Inferior parietal cortex (tissue), 1 donor: ENCODE measurements at regions not wholly inside any gene's neighbourhood (a gene's known extent, or its start where the extent isn't known, plus 50 kb on each side); places are given as distances from the start of the nearest gene placed in this dataset.

Experiments used
- DNase-seq: peaks from one replicate; pipeline ENCODE4 v3.0.0-alpha.2; 2016; ENCODE audit errors: extremely low spot score

GRCh38 chr6:154561750-154562149 is 51.3 kb upstream of the CNKSR3 start:
- DNase-seq = no peak

DNA sequence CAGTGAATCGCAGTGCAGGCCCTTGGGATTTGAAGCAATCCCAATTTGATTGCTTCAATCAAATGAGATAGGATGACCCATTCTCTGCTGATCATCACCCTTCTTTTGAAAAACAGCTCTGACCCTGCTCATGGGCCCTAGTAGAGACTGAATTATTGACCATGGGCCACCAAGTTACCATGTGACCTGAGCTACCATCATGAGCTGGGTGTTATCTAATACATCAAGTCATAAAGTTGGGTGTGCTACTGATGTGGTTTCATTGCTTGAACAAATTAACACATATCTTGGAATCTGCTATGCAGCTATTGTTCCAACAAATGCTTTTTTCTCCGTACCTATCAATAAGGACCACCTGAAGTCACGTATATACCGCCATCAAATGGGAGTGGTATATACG is 54.8 kb upstream of the CNKSR3 start:
- no peak for DNase-seq

DNA sequence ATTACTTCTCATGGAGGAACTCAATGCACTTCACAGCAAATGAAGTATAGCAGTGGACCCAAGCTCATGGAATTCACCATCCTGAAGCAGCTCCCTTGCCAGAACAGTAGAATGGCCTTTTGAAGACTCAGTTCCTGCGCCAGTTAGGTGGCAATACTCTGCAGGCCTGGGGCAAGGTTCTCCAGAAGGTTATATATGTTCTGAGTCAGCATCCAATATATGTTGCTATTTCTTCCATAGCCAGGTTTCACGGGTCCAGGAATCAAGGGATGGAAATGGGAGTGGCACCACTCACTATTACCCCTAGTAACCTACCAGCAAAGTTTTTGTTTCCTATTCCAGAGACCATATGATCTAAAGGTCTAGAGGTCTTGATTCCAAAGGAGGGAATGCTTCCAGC is 56.4 kb upstream of the CNKSR3 start:
- DNase-seq = no peak

GRCh38 chr6:154567695-154568220 is 57.3 kb upstream of the CNKSR3 start:
- no peak for DNase-seq

GRCh38 chr6:154569156-154569862 is 58.8 kb upstream of the CNKSR3 start:
- DNase-seq = no peak

DNA sequence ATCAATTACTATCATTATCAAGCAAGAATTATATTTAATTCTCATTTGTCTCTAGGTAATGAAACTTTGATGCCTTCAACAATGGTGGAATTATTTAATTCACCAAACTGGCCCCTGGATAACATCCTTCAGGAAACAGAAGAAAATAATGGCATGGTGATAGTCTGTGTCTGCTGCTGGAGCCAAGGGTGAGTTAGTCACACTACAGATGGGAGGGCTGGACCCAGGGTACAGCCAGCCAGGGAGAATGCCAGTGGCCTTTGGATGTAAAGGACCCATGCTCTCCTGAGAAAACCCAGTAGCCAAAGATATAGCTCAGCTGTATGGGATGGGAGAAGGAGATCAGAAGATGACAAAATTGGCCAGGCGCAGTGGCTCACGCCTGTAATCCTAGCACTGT is 60.0 kb upstream of the CNKSR3 start:
- DNase-seq = no peak

DNA sequence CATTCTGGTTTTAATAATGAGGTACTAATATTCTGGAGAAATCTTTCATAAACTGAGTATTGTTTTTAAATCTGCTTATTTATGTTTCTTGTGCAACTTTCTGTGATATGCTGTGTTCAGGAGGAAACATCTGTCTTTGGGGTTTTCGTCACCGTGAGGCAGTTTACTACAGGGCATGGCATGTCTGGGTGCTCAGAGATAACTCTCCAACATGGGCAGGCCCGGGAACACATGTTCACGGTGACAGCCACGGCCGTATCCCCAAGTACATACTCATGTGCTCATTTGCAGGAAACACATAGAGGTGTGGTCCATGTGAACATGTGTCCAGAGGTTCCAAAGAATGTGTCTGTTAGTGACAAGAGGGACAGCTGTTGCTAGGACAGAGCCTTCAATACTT is 62.1 kb upstream of the CNKSR3 start:
- no peak for DNase-seq

- DNase-seq = no peak
Measured at GRCh38 chr6:154578004-154578559, 67.6 kb upstream of the CNKSR3 start.

- no peak for DNase-seq
Measured at GRCh38 chr6:154579046-154579445, 68.6 kb upstream of the CNKSR3 start.

- no peak for DNase-seq
Measured at GRCh38 chr6:154579485-154579884, 69.0 kb upstream of the CNKSR3 start.

- no peak for DNase-seq
Measured at GRCh38 chr6:154580397-154581135, 70.1 kb upstream of the CNKSR3 start.

DNA sequence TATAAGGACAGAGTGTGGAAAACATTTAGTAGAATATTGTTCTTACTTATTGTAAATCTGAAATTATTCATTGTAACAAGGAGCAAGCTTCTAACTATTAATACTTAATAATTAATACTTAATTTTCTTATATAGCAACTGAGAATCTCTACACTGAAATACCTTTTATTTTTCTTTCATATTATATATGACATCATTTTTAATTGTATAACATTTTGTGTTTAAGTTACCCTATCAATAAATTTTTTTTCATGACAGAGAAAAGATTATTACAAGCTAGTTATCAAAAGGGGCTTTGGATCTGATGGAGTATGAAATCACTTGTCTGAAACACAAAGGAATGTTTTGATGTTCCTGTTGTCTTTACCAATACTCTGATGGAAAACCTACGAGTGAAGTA is 72.2 kb upstream of the CNKSR3 start:
- no peak for DNase-seq

GRCh38 chr6:154583546-154584188 is 73.2 kb upstream of the CNKSR3 start:
- DNase-seq = no peak

GRCh38 chr6:154590756-154591155 is 80.3 kb upstream of the CNKSR3 start:
- DNase-seq = no peak

GRCh38 chr6:154591234-154591633 is 80.7 kb upstream of the CNKSR3 start:
- DNase-seq = no peak

DNA sequence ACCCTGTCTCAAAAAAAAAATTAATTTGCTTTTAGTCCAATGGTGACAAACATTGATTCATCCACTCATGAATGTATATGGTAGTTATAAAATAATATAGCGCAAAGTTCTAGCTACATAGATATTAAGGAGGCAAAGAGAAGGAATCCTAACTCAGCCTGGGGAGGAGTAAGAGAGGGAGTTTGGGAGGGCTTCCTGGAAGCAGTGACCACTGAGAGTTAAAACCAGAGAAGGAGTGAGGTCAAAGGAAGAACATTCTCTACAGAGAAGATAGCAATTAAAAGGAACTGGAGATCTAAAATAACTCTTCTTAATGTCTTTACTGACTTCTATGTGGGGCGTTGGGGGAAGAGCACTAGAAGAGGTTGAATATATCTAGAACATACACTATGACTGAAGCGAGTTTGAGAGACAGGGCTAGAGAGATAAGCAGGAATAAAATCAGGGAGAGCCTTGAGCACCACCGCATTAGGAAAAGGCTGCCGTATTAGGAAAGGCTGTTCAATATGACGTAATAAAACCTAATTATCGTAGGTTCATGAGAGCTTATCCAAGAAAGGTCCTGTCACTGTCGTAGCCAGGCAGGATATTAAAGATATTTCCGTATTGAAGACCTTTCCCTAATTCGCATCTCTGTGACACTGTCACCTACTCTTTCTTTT is 81.8 kb upstream of the CNKSR3 start:
- DNase-seq = no peak

DNA sequence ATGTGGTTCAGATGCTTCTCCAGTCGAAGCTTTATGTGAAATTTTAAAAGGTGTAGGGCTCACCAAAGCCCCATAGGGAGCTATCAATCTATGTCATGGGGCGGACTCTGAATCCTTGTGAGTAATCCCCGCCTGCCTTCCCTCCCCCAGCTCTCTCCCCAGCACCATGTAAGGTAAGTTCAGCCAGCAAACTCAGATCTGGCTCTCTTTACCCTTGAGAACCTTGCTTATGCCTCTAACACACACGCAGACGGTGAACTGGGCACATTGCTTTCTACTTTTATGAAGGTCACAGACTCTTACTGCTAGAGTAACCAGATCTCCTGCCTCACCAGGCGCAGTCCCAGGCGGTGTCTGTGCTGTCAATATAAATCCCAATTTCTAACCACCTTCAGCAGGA is 82.6 kb upstream of the CNKSR3 start:
- DNase-seq = peak; percentile 7

DNA sequence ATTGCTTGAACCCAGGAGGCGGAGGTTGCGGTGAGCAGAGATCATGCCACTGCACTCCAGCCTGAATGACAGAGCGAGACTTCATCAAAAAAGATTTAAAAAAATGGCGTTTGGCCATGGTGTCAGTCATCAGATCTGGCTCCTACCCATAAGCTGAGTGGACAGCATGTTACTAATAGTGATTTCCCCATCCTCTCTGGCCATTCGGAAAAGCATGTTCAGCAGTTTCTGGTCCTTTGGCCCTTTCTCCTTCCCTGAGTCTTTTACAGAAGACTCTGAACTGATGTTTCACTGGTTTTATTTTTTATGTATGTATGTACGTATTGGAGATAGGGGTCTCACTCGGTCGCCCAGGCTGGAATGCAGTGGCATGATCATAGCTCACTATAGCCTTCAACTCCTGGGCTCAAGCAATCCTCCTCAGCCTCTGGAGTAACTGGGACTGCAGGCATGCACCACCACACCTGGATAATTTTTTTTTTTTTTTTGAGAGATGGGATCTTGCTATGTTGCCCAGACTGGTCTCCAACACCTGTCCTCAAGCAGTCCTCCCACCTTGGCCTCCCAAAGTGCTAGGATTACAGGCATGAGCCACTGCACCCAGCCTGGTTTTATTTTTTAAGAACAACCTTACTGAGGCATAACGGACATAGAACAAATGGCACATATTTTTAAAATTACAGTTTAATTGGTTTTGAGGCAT is 84.2 kb upstream of the CNKSR3 start:
- DNase-seq = no peak

GRCh38 chr6:154595538-154595937 is 85.1 kb upstream of the CNKSR3 start:
- DNase-seq = no peak

DNA sequence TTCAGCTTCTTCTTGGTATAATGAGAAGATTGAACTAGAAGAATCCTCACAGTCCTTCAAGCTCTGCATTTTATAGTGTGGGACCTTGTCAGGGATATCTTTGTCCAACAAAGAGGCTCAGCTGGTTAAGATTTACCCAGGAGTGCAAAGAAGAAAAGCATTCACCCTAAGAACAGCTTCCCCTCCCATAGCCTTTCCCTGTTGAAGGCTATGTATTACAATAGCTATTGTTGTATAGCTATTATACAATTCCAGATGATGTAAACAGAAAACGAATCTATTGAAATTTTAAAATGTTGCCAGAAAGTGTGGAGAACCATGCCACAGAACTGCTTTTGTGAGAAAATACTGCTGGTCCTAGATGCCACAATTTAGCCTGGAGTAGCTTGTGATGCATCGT is 85.5 kb upstream of the CNKSR3 start:
- DNase-seq = no peak

DNA sequence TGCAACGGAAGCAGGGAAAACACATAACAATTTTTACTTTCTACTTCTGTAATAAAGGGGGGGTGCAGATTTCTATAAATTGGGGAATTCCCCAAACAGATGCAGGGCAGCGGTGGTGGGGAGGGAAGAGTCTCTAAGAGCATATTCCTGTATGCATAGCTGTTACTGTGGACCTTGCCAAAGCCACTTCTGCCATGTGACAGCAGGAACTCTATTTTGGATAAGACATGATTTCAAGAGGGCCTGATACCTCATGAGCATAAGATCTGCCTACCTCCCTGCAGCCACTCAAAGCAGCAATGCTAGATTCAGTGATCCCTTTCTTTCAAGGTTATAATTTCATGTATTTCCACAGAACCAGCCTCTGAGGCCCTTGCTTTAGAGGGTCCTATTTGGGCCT is 86.2 kb upstream of the CNKSR3 start:
- no peak for DNase-seq
